OCI-LY7 (cell line): ENCODE measurements at regions not wholly inside any gene's neighbourhood (a gene's known extent, or its start where the extent isn't known, plus 50 kb on each side); places are given as distances from the start of the nearest gene placed in this dataset.

Source experiments
- BruUV-seq: library from RNA; stranded (reverse); fragments of 400-500 nt; replicated peaks from 2 replicates; lab custom pipeline; 2021; lab: Mats Ljungman, UMichigan
- CTCF ChIA-PET: fragments of 300-600 bp; sonication (Branson Sonifier 250); formaldehyde crosslinking; loops from one replicate; lab custom pipeline; 2022; ENCODE audit warnings: antibody characterized with exemption; ENCODE audit not compliant: unreplicated experiment; lab: Charles Lee
- POLR2A ChIA-PET: fragments of 300-600 bp; sonication (Branson Sonifier 250); formaldehyde crosslinking; loops from one replicate; lab custom pipeline; 2022; ENCODE audit warnings: antibody characterized with exemption; lab: Charles Lee
- DNase-seq: peaks from one replicate; pipeline ENCODE4 v3.0.0-alpha.2; 2015; ENCODE audit warnings: low spot score
- H2AFZ ChIP-seq: fragments of 200-600 bp; sonication (generic), shearing (Covaris generic); 2 replicates; pipeline ENCODE4 v1.6.1; 2014; ENCODE audit warnings: mild to moderate bottlenecking, antibody characterized with exemption, low read length, moderate library complexity
- H3K27ac ChIP-seq: fragments of 200-600 bp; sonication (generic); 2 replicates; pipeline ENCODE4 v1.5.1; 2014; ENCODE audit warnings: mixed run types, low read depth, mild to moderate bottlenecking, moderate library complexity, low read length, inconsistent platforms; ENCODE audit not compliant: poor library complexity, severe bottlenecking
- H3K36me3 ChIP-seq: fragments of 200-600 bp; sonication (generic); 2 replicates; pipeline ENCODE4 v1.6.1; 2014; ENCODE audit warnings: mild to moderate bottlenecking, antibody characterized with exemption, low read length, moderate library complexity, mixed read lengths; ENCODE audit not compliant: insufficient read depth
- H3K4me1 ChIP-seq: fragments of 200-600 bp; sonication (generic); 2 replicates; pipeline ENCODE4 v1.5.1; 2014; ENCODE audit warnings: mild to moderate bottlenecking, low read length; ENCODE audit not compliant: insufficient read depth, poor library complexity, severe bottlenecking
- H3K4me2 ChIP-seq: fragments of 200-600 bp; sonication (generic); 2 replicates; pipeline ENCODE4 v1.6.1; 2014; ENCODE audit warnings: mild to moderate bottlenecking, low read length
- H3K4me3 ChIP-seq: fragments of 200-600 bp; sonication (generic); 2 replicates; pipeline ENCODE4 v1.5.1; 2014; ENCODE audit warnings: mild to moderate bottlenecking, low read depth, low read length; ENCODE audit not compliant: poor library complexity, severe bottlenecking
- H3K79me2 ChIP-seq: fragments of 200-600 bp; sonication (generic); 2 replicates; pipeline ENCODE4 v1.6.1; 2016; ENCODE audit warnings: low read depth, mild to moderate bottlenecking, low read length, moderate library complexity, mixed read lengths; ENCODE audit not compliant: insufficient read depth
- H3K9me2 ChIP-seq: fragments of 200-600 bp; sonication (generic); 2 replicates; pipeline ENCODE4 v1.6.1; 2016; ENCODE audit warnings: mild to moderate bottlenecking, low read length, mixed read lengths; ENCODE audit not compliant: insufficient read depth
- H3K9me3 ChIP-seq: fragments of 200-600 bp; sonication (generic); 2 replicates; pipeline ENCODE4 v1.6.1; 2014; ENCODE audit warnings: mild to moderate bottlenecking, mixed run types, low read length, mixed read lengths
- H4K20me1 ChIP-seq: fragments of 200-600 bp; sonication (generic); 2 replicates; pipeline ENCODE4 v1.6.1; 2014; ENCODE audit warnings: mild to moderate bottlenecking, antibody characterized with exemption, low read length, moderate library complexity, mixed read lengths; ENCODE audit not compliant: insufficient read depth
- CTCF ChIP-seq: fragments of 200-600 bp; sonication (generic); conservative IDR thresholded peaks from 2 replicates; pipeline ENCODE4 v1.5.1; 2014; ENCODE audit warnings: mild to moderate bottlenecking, antibody characterized with exemption, low read length, moderate library complexity, mixed read lengths
- EZH2phosphoT487 ChIP-seq: fragments of 200-600 bp; sonication (generic); IDR thresholded peaks from 2 replicates; pipeline ENCODE4 v1.6.1; 2018; ENCODE audit warnings: low read depth, borderline replicate concordance, mild to moderate bottlenecking, mixed run types, antibody characterized with exemption, low read length, moderate library complexity, mixed read lengths
- intact Hi-C: fragments of 100-400 bp; cut with micrococcal nuclease; formaldehyde crosslinking; loops from one replicate; pipeline ENCODE4 v1.10.0; 2022; ENCODE audit not compliant: unreplicated experiment

- Histone ChIP-seq H3K79me2 (no peaks in the 10 kb centered on the region), H3K9me2 (no peaks in the 10 kb centered on the region), H3K9me3 (0 out of 2 replicates have a peak, but pooled peaks cover 4% of the 10 kb centered on the region), H4K20me1 (no peaks in the 10 kb centered on the region), H2AFZ (no peak overlapping the region), H3K4me1 (no peaks in the 10 kb centered on the region), H3K27ac (no peak overlapping the region), H3K4me2 (no peak overlapping the region), H3K36me3 (no peaks in the 10 kb centered on the region), H3K4me3 (no peak overlapping the region)
- intact Hi-C loops: no loop called here
- no peak for TF ChIP-seq EZH2phosphoT487
- no peak for TF ChIP-seq CTCF
- no peak for DNase-seq
- no TSS peak for BruUV-seq
- ChIA-PET CTCF (no interaction called here), POLR2A (interaction anchor here (1.0 to 1.3 kb wide), 2 partner anchors 16 to 29 kb away, joined by 3 to 4 read pairs; no protein-coding TSS in a partner anchor)
Measured at GRCh38 chr3:105304487-105304886, 62.2 kb upstream of the ALCAM start.

GRCh38 chr3:105315144-105315543, 51.6 kb upstream of the ALCAM start:
- POLR2A ChIA-PET: no interaction called here
- Histone ChIP-seq H3K79me2 (no peaks in the 10 kb centered on the region), H3K27ac (no peak overlapping the region), H3K9me2 (no peaks in the 10 kb centered on the region), H3K4me1 (no peaks in the 10 kb centered on the region), H3K9me3 (no peaks in the 10 kb centered on the region), H4K20me1 (no peaks in the 10 kb centered on the region), H2AFZ (no peak overlapping the region), H3K4me2 (no peak overlapping the region), H3K36me3 (no peaks in the 10 kb centered on the region), H3K4me3 (no peak overlapping the region)
- intact Hi-C loops: no loop called here
- no peak for DNase-seq
- no peak for TF ChIP-seq CTCF
- no peak for TF ChIP-seq EZH2phosphoT487
- BruUV-seq: no TSS peak
- CTCF ChIA-PET: no interaction called here

- Histone ChIP-seq H3K79me2 (no peaks in the 10 kb centered on the region), H3K4me1 (no peaks in the 10 kb centered on the region), H2AFZ (no peak overlapping the region), H3K9me3 (no peaks in the 10 kb centered on the region), H3K4me2 (no peak overlapping the region), H3K27ac (no peak overlapping the region), H3K36me3 (no peaks in the 10 kb centered on the region), H3K9me2 (no peaks in the 10 kb centered on the region), H3K4me3 (no peak overlapping the region), H4K20me1 (no peaks in the 10 kb centered on the region)
- CTCF ChIA-PET: no interaction called here
- intact Hi-C loops: no loop called here
- BruUV-seq: no TSS peak
- DNase-seq: no peak
- POLR2A ChIA-PET: interaction anchor here (0.8 kb wide), 1 partner anchor 27 kb away, joined by 4 read pairs; no protein-coding TSS in a partner anchor
- TF ChIP-seq CTCF (no peak), EZH2phosphoT487 (no peak)
Measured at GRCh38 chr3:105315815-105316214, 50.9 kb upstream of the ALCAM start.
